GM12878 (cell line): ENCODE measurements at regions not wholly inside any gene's neighbourhood (a gene's known extent, or its start where the extent isn't known, plus 50 kb on each side); places are given as distances from the start of the nearest gene placed in this dataset.

Source experiments
- ATAC-seq: fragments of 200-7000 bp; cut with Tn5 transposase; 3 replicates; pipeline ENCODE4 v1.9.1; 2020; ENCODE audit warnings: mild to moderate bottlenecking, moderate library complexity
- BruUV-seq: library from RNA; stranded (reverse); fragments of 400-500 nt; replicated peaks from 2 replicates; lab custom pipeline; 2021; lab: Mats Ljungman, UMichigan
- CTCF ChIA-PET: fragments of 300-600 bp; sonication (Branson Sonifier 250); formaldehyde crosslinking; extraction: SDS; loops from one replicate; lab custom pipeline; 2021; ENCODE audit warnings: inconsistent platforms; lab: Yijun Ruan, JAX
- POLR2A ChIA-PET: fragments of 350-600 bp; formaldehyde crosslinking; extraction: SDS; loops from one replicate; lab custom pipeline; 2021; ENCODE audit warnings: inconsistent platforms; lab: Charles Lee
- RAD21 ChIA-PET: fragments of 300-600 bp; sonication (Branson Sonifier 250); formaldehyde crosslinking; loops from one replicate; lab custom pipeline; 2023; ENCODE audit warnings: antibody characterized with exemption; ENCODE audit not compliant: unreplicated experiment; lab: Charles Lee
- SMC1A ChIA-PET: fragments of 300-600 bp; sonication (Branson Sonifier 250); formaldehyde crosslinking; loops from one replicate; lab custom pipeline; 2023; ENCODE audit not compliant: unreplicated experiment, uncharacterized antibody; lab: Charles Lee
- DNase-seq: peaks from one replicate; pipeline ENCODE4 v3.0.0-alpha.2; 2011; ENCODE audit warnings: low read depth, low spot score
- FAIRE-seq: peaks from 3 replicates; lab custom pipeline; 2011; peaks lifted over from hg19 to GRCh38; lab: Jason Lieb, UNC
- H2AFZ ChIP-seq: 2 replicates; pipeline ENCODE4 v1.6.0; 2011; ENCODE audit warnings: low read depth, low read length, control low read depth; ENCODE audit not compliant: control insufficient read depth
- H3K27ac ChIP-seq: 2 replicates; pipeline ENCODE4 v1.5.1; 2011; ENCODE audit warnings: control low read depth; ENCODE audit not compliant: control insufficient read depth, insufficient read depth
- H3K27me3 ChIP-seq, 2 experiments: replicated peaks in 1 of 2; 2 replicates each; pipeline versions ENCODE4 v1.6.0 to v1.6.1; 2011; ENCODE audit warnings: low read length in 1 of 2; ENCODE audit not compliant: control insufficient read depth in 2 of 2, insufficient read depth in 2 of 2
- H3K36me3 ChIP-seq, 2 experiments: 2 replicates each; pipeline ENCODE4 v1.5.1; 2011; ENCODE audit warnings: low read length in 1 of 2; ENCODE audit not compliant: control insufficient read depth in 2 of 2, insufficient read depth in 2 of 2
- H3K4me1 ChIP-seq: 2 replicates; pipeline ENCODE4 v1.6.1; 2011; ENCODE audit warnings: mild to moderate bottlenecking, low read length, moderate library complexity, mixed read lengths; ENCODE audit not compliant: control insufficient read depth, insufficient read depth
- H3K4me2 ChIP-seq: 2 replicates; pipeline ENCODE4 v1.6.0; 2011; ENCODE audit warnings: control low read depth; ENCODE audit not compliant: control insufficient read depth, insufficient read depth
- H3K4me3 ChIP-seq: fragments of 200-600 bp; sonication (generic); 2 replicates; pipeline ENCODE4 v1.5.1; 2016
- H3K79me2 ChIP-seq: 2 replicates; pipeline ENCODE4 v1.6.0; 2011; ENCODE audit warnings: low read length; ENCODE audit not compliant: control insufficient read depth, insufficient read depth
- H3K9ac ChIP-seq: 2 replicates; pipeline ENCODE4 v1.8.0; 2011; ENCODE audit warnings: low read length, control low read depth, mixed read lengths; ENCODE audit not compliant: control insufficient read depth, insufficient read depth
- H3K9me3 ChIP-seq: replicated peaks from 3 replicates; pipeline ENCODE4 v1.5.1; 2011; ENCODE audit warnings: mild to moderate bottlenecking, low read length; ENCODE audit not compliant: control insufficient read depth, insufficient read depth
- H4K20me1 ChIP-seq: 2 replicates; pipeline ENCODE4 v1.6.0; 2011; ENCODE audit not compliant: control insufficient read depth, insufficient read depth
- ATF7 ChIP-seq: fragments of 450-650 bp; IDR thresholded peaks from 2 replicates; pipeline ENCODE4 v1.6.1; 2016; ENCODE audit warnings: low read depth, mild to moderate bottlenecking
- CBX3 ChIP-seq: fragments of 200-600 bp; sonication (generic); IDR thresholded peaks from 2 replicates; pipeline ENCODE4 v1.6.1; 2016; ENCODE audit warnings: low read depth, borderline replicate concordance
- CHD4 ChIP-seq: fragments of 200-600 bp; sonication (generic); IDR thresholded peaks from 2 replicates; pipeline ENCODE4 v1.6.1; 2016; ENCODE audit warnings: mild to moderate bottlenecking
- RAD21 ChIP-seq: IDR thresholded peaks from 2 replicates; pipeline ENCODE4 v1.6.1; 2011; ENCODE audit warnings: mild to moderate bottlenecking, low read depth, low read length, moderate library complexity; ENCODE audit not compliant: insufficient read depth
- SIN3A ChIP-seq: IDR thresholded peaks from 2 replicates; pipeline ENCODE4 v1.6.1; 2012; ENCODE audit warnings: low read depth, low read length, improper control_type of control experiment
- SPI1 ChIP-seq: IDR thresholded peaks from 2 replicates; pipeline ENCODE4 v1.6.1; 2011; ENCODE audit warnings: low read depth, mild to moderate bottlenecking, low read length, moderate library complexity, borderline replicate concordance; ENCODE audit not compliant: insufficient read depth
- STAT1 ChIP-seq: fragments of 450-650 bp; conservative IDR thresholded peaks from 2 replicates; pipeline ENCODE4 v1.6.1; 2014; ENCODE audit warnings: antibody characterized with exemption, mild to moderate bottlenecking
- WRNIP1 ChIP-seq: IDR thresholded peaks from 2 replicates; pipeline ENCODE4 v1.6.1; 2011; ENCODE audit warnings: low read depth, low read length, improper control_type of control experiment, borderline replicate concordance
- WGBS: methylation state at CpG from one replicate; pipeline ENCODE4 v1.1.6; 2016; ENCODE audit warnings: low lambda C conversion rate; ENCODE audit not compliant: insufficient replicate concordance, insufficient coverage; ENCODE audit errors: missing lambda C conversion rate; 5-methylcytosine and 5-hydroxymethylcytosine counted together
- in situ Hi-C: fragments of 300-500 bp; cut with MboI; formaldehyde crosslinking; loops from 9 replicates; pipeline ENCODE4 v1.14.3; 2018; ENCODE audit warnings: mixed read lengths
- intact Hi-C: fragments of 100-400 bp; cut with micrococcal nuclease; formaldehyde crosslinking; loops from one replicate; pipeline ENCODE4 v1.14.2; 2022; ENCODE audit not compliant: unreplicated experiment
- TF ChIP-seq, protein P1 (sequence below): fragments of 450-650 bp; IDR thresholded peaks from 2 replicates; pipeline ENCODE4 v1.6.1; 2018; ENCODE audit warnings: borderline replicate concordance, mild to moderate bottlenecking; ENCODE audit not compliant: partially characterized antibody
- TF ChIP-seq, protein P2 (sequence below): IDR thresholded peaks from 2 replicates; pipeline ENCODE4 v1.6.1; 2012; ENCODE audit warnings: low read depth, low read length, improper control_type of control experiment
- TF ChIP-seq, protein P3 (sequence below): IDR thresholded peaks from 2 replicates; pipeline ENCODE4 v1.6.1; 2012; ENCODE audit warnings: low read depth, low read length, improper control_type of control experiment

DNA sequence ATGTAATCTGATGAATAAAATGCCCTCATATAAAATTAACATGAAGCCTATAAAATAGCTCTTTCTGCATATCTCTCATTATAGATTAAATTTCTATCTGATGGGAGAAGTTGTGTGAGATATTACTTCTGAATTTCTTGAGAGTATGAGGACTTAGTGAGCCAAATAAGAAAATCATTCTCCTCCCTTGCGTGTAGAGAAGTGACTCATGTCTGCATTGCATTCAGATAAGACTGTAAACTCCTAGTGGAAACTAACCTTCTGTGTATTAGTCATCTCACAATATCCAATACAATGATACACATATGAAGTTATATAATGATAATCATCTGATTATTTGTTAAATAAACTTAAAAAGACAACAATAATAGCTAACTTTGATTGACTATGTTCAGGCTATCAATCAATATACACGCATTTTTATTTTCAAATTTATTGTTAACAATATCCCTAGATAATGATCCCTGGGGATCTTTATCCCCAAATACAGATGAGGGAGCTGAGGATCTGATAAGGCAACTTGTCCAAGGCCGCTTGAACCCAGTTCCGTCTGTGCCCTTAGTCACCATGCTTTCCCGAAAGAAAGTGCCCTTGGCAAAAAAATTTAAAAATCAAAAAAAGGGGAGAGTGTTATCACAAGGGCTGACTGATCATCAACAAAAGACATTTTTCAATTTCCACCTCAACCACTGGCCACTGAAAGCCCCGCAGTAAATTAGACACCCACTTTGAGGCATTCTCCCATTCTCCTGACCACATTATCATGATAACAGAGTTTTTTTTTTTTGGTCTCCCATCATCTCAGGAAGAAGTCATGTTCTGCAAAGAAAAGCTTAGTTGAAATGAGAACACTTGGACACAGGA, 189.2 kb upstream of the RASSF8 start:
- Histone ChIP-seq H2AFZ (no peak overlapping the region), H3K27ac (no peak overlapping the region), H3K4me3 (no peak overlapping the region), H3K36me3 (no peaks in the 10 kb centered on the region), H4K20me1 (no peaks in the 10 kb centered on the region), H3K4me2 (no peak overlapping the region), H3K4me1 (no peaks in the 10 kb centered on the region), H3K27me3 (no peaks in the 10 kb centered on the region), H3K9ac (no peak overlapping the region), H3K9me3 (no peaks in the 10 kb centered on the region), H3K79me2 (no peaks in the 10 kb centered on the region)
- DNase-seq, result no peak
- no TSS peak for BruUV-seq
- ChIA-PET SMC1A (interaction anchor here (0.8 kb wide), 1 partner anchor 9 kb away, joined by 3 read pairs; no protein-coding TSS in a partner anchor), CTCF (no interaction called here), RAD21 (no interaction called here), POLR2A (no interaction called here)
- intact Hi-C loops, result no loop called here
- TF ChIP-seq, protein P1, sequence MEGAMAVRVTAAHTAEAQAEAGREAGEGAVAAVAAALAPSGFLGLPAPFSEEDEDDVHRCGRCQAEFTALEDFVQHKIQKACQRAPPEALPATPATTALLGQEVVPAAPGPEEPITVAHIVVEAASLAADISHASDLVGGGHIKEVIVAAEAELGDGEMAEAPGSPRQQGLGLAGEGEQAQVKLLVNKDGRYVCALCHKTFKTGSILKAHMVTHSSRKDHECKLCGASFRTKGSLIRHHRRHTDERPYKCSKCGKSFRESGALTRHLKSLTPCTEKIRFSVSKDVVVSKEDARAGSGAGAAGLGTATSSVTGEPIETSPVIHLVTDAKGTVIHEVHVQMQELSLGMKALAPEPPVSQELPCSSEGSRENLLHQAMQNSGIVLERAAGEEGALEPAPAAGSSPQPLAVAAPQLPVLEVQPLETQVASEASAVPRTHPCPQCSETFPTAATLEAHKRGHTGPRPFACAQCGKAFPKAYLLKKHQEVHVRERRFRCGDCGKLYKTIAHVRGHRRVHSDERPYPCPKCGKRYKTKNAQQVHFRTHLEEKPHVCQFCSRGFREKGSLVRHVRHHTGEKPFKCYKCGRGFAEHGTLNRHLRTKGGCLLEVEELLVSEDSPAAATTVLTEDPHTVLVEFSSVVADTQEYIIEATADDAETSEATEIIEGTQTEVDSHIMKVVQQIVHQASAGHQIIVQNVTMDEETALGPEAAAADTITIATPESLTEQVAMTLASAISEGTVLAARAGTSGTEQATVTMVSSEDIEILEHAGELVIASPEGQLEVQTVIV, result no peak
- TF ChIP-seq, protein P2, sequence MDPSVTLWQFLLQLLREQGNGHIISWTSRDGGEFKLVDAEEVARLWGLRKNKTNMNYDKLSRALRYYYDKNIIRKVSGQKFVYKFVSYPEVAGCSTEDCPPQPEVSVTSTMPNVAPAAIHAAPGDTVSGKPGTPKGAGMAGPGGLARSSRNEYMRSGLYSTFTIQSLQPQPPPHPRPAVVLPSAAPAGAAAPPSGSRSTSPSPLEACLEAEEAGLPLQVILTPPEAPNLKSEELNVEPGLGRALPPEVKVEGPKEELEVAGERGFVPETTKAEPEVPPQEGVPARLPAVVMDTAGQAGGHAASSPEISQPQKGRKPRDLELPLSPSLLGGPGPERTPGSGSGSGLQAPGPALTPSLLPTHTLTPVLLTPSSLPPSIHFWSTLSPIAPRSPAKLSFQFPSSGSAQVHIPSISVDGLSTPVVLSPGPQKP, result no peak
- TF ChIP-seq CHD4, result no peak
- no peak for TF ChIP-seq STAT1
- no peak for TF ChIP-seq WRNIP1
- TF ChIP-seq, protein P3, sequence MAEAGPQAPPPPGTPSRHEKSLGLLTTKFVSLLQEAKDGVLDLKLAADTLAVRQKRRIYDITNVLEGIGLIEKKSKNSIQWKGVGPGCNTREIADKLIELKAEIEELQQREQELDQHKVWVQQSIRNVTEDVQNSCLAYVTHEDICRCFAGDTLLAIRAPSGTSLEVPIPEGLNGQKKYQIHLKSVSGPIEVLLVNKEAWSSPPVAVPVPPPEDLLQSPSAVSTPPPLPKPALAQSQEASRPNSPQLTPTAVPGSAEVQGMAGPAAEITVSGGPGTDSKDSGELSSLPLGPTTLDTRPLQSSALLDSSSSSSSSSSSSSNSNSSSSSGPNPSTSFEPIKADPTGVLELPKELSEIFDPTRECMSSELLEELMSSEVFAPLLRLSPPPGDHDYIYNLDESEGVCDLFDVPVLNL, result no peak
- no peak for TF ChIP-seq RAD21
- TF ChIP-seq CBX3, result no peak
- no peak for TF ChIP-seq SIN3A
- TF ChIP-seq SPI1, result no peak
- no peak for TF ChIP-seq ATF7
- FAIRE-seq, result no peak
- in situ Hi-C loops, result no loop called here
- no peak for ATAC-seq
- WGBS, result 71% methylated on average over 6 of the region's 6 CpGs
